ENCODE measurements at regions not wholly inside any gene's neighbourhood (a gene's known extent, or its start where the extent isn't known, plus 50 kb on each side); places are given as distances from the start of the nearest gene placed in this dataset.

GRCh38 chr18:77645170-77645872 lies 395.7 kb downstream of the GALR1 start:
- TF ChIP-seq, protein P1, sequence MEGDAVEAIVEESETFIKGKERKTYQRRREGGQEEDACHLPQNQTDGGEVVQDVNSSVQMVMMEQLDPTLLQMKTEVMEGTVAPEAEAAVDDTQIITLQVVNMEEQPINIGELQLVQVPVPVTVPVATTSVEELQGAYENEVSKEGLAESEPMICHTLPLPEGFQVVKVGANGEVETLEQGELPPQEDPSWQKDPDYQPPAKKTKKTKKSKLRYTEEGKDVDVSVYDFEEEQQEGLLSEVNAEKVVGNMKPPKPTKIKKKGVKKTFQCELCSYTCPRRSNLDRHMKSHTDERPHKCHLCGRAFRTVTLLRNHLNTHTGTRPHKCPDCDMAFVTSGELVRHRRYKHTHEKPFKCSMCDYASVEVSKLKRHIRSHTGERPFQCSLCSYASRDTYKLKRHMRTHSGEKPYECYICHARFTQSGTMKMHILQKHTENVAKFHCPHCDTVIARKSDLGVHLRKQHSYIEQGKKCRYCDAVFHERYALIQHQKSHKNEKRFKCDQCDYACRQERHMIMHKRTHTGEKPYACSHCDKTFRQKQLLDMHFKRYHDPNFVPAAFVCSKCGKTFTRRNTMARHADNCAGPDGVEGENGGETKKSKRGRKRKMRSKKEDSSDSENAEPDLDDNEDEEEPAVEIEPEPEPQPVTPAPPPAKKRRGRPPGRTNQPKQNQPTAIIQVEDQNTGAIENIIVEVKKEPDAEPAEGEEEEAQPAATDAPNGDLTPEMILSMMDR (IDR thresholded peaks at IDR 0.05; ENCODE audit: poor library complexity, severe bottlenecking): no peak
- no peak for TF ChIP-seq EZH2 (IDR thresholded peaks at IDR 0.05; ENCODE audit: borderline replicate concordance, insufficient read depth, low read length, poor library complexity, severe bottlenecking)
- no peak for TF ChIP-seq TAF1 (IDR thresholded peaks at IDR 0.05; ENCODE audit: low read depth)
- no peak for TF ChIP-seq POLR2AphosphoS5 (IDR thresholded peaks at IDR 0.05)
